Stimulated activated CD8-positive, alpha-beta memory T cell treated with anti-CD3 and anti-CD28 coated beads, Interleukin-4, amount 100 ng/mL, for 48 hours (primary cell): ENCODE measurements at regions not wholly inside any gene's neighbourhood (a gene's known extent, or its start where the extent isn't known, plus 50 kb on each side); places are given as distances from the start of the nearest gene placed in this dataset.

Source experiments
- DNase-seq: peaks from one replicate; pipeline ENCODE4 v3.0.0-alpha.2; 2020

- no peak for DNase-seq
Measured at GRCh38 chr12:105820429-105821125, 318.2 kb downstream of the NUAK1 start.

DNA sequence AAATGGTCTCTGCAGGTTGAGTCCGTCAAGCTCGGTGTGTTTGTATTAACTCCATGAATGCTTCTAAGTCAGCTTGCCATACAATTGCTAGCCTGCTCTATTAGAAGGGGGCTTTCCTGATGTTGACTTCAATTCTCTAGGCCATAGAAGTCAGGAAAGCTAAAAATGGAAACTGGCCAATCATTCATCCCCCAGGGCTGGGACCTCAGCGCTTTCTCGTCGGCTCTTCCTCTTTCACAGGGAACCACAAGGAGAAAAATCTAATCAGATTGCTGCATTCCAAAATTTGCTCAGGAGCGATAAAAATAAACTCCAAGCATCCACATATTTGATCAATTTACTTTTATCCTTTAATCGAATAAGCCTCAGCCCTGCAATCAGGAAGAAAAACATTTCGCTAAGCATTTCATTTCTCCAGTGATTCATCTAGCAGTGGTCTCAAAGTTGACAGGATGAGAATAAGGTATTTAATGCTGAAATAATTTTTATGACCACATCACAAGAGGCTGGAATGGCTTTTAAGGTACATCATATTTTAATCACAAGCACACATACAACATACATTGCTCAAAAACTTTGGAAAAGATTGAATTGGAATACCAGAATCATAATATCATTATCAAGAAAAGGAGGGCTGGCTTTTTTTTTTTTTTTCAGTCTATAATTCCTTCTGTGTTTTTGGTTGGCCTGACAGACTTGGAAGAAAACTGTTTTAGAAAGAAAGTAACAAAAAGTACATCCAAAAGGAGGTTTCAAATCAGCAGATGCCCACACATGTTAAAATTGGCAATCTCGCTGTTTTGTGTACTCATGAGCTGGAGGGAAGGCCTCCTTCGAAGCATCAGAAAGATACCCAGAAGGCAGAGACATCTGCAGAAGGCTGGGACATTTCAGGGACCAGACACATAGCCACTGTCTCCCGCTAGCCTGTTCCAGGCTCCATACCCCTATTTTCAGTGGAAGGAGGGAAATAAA, 316.3 kb downstream of the NUAK1 start:
- DNase-seq: no peak

DNA sequence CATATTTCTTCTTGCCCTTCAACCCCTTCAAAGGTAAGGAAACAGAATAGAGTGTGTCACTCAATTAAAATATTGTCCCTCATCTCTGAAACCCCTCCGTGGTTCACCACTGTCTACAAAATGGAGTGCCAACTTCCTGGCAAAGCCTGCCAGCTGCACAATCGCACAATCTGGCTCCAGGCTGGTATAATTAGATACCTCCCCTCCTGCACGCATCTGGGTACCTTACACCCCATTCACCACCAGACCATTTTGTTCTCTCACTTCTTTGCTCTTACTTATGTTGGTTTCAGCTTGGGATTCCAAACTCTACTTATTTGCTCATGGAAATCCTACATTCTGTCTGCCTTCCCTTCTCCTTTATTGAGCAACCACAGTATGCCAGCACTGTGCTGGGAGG, 314.9 kb downstream of the NUAK1 start:
- no peak for DNase-seq

DNA sequence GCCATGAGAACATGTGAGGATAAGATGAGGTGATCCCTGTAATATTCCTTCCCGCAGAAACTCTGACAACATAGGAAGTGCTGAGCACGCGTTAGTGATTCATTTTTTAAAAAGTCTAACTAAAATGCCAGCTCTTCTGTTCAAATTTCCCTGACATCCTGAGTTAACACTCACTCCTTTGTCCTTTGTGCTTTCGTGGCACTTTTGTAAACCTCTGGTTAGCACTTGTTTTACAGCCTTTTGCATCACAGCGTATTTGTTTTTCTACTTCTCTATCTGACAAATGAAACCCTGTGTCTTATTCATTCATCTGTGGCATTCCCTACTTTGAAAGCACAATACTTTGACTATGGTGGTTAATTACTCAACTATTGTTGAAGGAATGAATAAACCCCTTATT, 313.6 kb downstream of the NUAK1 start:
- no peak for DNase-seq

DNA sequence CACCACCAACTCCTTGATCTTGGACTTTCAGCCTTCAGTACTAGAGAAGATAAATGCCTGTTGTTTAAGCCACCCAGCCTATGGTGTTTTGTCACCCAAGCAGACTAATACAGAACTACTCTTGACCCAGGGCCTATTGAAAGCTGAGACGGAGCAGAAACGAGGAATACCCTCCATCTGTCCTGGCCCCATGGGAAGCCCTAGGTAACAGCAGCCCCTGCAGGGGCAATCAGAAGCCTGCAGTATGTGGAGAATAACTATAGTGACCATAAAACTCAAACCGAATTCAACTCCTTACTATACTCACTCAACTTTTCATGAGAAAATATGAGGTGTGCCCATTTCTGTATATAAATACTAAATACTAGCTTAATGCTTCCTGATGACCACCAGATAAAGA, 307.4 kb downstream of the NUAK1 start:
- DNase-seq: no peak

GRCh38 chr12:105832021-105832420, 306.7 kb downstream of the NUAK1 start:
- DNase-seq: no peak

- DNase-seq: no peak
Measured at GRCh38 chr12:105832806-105833205, 305.9 kb downstream of the NUAK1 start.

DNA sequence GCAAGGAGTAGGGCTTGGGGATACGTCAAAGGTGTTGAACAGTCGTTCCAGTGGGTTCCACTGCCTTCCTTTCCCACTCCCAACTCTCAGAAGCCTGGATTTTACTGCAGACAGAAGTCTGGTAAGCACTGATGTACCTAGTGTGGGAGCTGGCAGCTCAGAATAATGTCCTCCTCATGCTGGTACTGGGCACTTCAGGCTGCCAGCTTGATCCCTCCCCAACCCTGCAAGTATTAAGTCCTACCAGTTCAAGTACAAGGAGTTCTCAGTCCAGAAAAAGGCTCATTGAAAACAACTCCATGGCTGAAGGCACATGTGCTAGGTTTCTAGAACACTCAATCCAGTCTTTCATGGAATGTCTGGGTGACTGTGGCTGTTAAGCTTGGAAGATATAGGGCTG, 304.3 kb downstream of the NUAK1 start:
- no peak for DNase-seq

- no peak for DNase-seq
Measured at GRCh38 chr12:105835580-105836241, 303.0 kb downstream of the NUAK1 start.

DNA sequence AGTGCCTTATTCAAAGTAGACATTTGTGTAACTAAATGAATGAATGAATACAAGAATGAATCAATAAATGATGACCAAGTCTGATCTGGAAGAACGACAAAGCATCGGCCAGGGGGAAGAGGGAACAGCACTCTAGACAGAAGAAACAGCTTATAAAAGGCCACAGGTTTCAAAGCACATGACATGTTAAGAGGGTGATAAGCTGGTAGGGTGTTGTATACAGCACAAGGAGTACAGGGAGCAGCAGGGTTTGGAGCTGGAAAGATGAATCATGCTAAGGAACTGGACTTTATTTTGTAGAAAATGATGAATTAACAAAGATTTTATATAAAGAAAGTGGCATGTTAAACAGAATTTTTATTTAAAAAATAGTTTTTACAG, 302.5 kb downstream of the NUAK1 start:
- no peak for DNase-seq

- DNase-seq: no peak
Measured at GRCh38 chr12:105839629-105840127, 299.1 kb downstream of the NUAK1 start.

- no peak for DNase-seq
Measured at GRCh38 chr12:105840384-105840783, 298.4 kb downstream of the NUAK1 start.

- no peak for DNase-seq
Measured at GRCh38 chr12:105841840-105842239, 296.9 kb downstream of the NUAK1 start.

- DNase-seq: no peak
Measured at GRCh38 chr12:105843561-105843960, 295.2 kb downstream of the NUAK1 start.

DNA sequence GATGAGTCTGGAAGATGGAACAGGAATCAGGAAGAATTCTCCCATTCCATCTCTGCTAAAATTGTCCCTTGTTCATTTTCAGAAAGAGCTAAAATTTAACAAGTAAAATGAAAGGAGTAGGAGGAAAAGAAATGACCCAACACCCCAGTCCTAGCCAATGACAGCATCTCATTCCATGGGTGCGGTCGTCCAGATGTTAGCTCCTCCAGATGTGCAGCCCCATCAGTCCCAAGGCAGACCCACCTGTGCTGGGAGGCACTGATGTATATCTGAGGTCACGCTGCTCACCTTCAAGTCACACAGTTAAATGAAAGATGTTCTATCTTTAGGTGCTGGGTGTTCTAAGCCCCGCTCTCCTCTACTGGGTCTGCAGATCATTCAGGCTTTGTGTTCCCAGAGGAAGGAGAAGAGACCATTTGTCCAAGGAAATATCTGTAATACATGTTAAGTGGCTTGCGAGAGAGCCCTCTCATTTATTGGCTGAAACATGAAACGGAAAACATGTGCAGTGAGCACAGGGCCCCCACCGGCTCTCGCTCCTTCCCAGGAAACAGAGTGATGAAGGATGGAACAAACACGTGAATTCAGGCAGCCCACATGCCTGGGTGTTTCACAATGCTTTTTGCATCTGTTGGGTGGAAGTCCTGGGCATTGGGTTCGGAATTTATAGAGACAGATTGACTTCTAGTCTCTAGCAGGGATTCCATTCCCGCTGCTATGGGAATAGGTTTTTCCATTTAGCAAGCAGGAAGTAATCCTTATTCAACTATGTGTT, 294.6 kb downstream of the NUAK1 start:
- DNase-seq: no peak

DNA sequence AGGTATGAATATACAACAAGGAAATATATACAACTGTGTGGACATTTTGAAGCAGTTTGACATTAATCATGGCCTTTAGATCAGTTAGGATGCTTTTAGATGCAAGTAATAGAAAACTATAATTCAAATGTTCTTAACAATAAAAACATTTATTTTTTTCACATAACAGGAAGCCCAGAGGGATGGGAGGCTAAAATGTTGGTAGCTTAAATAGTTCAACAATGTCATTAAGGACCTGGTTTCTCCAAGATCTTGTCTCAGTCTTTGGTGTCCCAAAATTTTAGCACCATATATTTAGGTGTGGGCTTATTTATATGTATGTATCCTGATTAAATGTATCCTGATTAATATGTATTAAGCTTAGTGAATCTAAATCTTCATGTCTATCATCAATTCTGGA, 292.4 kb downstream of the NUAK1 start:
- no peak for DNase-seq

DNA sequence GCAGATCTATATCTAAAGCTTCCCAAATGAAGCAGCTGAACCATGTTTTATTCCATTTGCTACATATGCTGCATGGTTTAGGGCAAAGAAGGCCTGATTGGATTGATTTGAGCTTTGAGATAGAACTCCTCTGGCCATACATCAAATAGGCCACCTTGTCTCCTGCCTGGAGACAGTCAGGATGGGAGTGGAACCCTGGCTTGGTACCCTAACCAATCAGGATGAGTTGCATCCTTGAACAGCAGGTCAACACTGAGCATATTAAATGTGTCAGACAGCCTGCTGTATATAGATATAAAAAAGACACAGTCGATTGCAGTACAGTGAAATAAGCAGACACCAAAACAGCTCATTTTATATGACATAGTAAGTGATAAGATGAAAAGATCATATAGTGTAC, 291.7 kb downstream of the NUAK1 start:
- no peak for DNase-seq

DNA sequence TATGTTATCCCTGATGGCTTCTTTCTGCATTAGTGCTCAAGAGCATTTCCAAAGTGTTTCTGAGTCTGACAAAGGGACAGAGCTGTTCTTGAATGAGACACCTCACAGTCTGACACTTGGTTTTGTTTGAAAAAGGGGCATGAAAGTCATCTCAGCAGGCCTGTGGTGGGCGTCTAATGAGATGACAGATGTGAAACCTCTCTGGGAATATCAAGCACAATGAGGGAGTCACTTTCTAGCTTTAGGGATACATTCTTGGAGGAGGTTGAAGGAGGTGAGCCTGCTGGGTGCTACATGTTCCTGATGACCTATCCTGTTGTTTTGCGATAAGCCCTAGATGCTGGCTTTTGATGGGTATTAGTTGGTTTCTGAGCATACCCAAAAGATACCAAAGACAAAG, 290.5 kb downstream of the NUAK1 start:
- no peak for DNase-seq

- no peak for DNase-seq
Measured at GRCh38 chr12:105850103-105850968, 288.4 kb downstream of the NUAK1 start.

DNA sequence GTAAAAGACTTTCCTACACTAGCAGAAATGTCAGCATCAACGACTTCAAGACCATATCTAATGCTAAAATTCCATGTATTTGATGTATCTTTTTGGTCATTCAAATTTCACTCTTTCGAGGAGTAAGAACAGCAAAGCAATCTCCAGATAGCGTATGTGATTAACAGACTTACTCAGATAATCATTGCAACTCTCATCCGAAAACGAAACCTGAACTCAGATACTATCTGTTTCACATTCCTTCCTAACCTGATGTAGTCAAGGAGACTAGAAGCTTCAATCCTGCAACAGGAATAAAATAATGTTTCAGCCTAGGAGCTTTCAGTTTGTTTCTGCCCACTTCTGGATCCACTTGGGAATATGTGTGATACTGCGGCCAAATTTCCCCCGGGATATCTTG, 286.3 kb downstream of the NUAK1 start:
- no peak for DNase-seq

DNA sequence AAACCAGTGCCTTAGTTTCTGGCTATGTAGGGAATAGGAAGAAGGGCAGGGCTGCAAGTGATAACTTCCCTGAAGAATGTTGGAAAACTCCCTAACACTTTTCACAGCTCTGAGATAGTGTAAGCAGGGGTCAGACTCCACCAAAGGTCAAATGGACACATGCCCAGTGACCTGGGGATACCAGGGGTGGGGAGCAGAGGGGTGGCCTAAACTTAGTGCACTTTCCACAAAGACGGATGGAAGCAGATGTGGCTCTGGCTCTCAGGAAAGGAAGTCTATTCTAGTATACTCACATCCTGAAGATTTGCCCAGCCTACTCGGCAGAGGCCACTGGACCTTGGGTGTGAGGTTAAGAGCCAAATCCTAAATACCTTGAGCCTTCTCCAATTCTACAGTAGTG, 285.8 kb downstream of the NUAK1 start:
- no peak for DNase-seq

GRCh38 chr12:105854071-105854470, 284.7 kb downstream of the NUAK1 start:
- DNase-seq: no peak
